ENCODE measurements at regions not wholly inside any gene's neighbourhood (a gene's known extent, or its start where the extent isn't known, plus 50 kb on each side); places are given as distances from the start of the nearest gene placed in this dataset.
"Not testable (repeated sequence)": the region's sequence is repeated elsewhere in the genome, so short reads cannot be mapped to it uniquely, and the experiment has no call there.

DNA sequence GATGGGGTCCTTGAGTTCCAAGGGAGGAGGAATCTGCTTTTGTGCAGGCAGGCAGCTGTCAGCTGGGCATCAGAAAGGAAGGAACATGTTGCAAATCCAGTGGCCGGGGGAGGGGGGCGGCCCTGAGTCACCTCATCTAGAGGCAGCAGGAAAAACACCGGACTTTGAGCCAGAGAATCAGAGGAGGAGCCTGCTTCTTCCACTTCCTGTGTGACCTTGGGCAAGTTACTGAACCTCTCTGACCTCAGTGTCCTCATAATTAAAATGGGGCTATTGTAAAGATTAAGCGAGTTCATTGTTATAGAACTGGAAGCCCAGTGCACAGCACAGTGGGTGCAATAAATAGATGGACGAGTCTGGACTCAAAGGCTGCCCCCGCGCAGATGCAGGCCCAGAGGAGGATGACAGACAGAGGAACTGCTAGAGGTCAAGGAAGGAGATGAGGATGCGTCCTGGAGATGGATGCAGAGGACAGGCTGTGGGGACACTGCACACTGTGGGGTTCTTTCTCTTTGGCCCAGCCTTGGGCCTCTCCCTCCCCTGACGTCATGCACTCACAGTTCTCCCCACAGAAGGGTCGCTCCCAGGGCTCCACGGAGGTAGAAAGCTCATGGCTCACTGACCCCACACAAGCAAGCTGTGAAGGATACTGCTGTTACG, 714.3 kb downstream of the MATN1 start:
- DNase-seq = no peak

DNA sequence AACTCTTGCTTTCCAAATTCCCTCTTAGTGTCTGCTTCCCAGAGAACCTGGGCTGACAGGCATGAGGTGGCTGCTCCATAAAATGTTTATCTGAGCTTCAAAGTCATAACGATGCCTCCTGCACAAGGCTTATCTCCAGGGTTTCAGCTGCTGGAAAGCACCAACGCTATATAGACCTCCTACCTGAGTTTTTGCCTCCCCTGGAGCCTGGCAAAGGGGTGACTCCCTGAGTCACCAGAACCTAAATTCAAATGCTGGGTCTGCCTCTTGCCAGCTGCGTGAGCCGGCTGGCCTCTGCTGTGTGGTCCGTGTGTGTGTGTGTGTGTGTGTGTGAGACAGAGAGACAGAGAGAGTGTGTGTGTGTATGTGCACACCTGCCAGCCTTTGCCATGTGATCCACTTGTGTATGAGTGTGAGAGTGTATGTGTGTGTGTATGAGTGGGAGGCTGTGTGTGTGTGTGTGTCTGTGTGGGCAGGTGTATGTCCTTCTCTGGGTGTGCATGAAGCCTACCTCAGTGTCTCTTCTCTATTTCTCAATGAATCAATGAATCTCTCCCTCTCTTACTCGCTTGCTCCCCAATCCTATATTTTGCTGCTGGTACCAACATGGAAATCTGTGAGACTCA, 714.9 kb downstream of the MATN1 start:
- no peak for DNase-seq

DNA sequence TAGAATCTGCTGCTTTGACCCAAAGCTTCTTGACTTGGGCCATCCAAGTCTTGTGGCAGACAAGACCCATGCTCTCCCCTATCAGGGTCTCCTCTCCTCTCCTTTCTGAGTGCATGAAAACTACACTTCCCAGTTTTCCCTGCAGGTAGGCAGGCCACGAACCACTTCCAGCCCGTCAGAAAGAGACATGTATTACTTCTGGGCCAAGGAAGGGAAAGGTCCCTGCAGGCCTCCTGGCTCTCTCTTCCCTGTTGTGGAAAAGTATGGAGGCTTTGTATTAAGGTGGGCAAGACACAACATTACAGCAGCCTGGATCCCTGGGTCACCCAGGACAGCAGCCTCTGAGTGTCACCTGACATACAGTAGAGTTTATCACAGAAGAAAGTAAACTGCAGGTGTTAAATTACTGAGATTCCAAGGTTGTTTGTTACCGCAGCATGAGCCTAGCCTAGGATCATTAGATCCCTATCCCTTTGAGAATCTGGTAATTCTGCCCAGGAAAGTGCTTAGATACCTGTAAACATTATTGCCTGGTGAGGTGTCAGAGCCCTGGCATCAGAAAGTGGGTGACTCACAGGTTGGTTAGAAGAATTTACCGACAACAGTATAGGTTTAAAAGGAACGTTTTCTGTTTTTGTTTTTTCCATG, 717.3 kb downstream of the MATN1 start:
- no peak for DNase-seq

DNA sequence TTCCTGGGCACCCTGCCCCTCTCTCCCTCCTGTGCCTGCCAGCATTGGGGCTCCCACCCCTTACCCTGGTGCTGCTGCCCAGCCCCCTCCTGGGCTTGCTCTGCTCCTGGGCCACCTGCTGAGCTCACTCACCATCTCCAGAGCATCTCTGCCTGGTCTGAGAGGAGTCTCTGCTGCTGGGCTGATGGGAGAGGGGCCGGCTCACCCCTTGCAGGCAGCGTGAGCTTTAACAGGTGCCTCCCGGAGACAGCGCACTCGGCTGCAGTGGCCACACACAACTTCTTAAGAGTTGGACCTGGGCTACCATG, 721.7 kb downstream of the MATN1 start:
- DNase-seq = no peak

DNA sequence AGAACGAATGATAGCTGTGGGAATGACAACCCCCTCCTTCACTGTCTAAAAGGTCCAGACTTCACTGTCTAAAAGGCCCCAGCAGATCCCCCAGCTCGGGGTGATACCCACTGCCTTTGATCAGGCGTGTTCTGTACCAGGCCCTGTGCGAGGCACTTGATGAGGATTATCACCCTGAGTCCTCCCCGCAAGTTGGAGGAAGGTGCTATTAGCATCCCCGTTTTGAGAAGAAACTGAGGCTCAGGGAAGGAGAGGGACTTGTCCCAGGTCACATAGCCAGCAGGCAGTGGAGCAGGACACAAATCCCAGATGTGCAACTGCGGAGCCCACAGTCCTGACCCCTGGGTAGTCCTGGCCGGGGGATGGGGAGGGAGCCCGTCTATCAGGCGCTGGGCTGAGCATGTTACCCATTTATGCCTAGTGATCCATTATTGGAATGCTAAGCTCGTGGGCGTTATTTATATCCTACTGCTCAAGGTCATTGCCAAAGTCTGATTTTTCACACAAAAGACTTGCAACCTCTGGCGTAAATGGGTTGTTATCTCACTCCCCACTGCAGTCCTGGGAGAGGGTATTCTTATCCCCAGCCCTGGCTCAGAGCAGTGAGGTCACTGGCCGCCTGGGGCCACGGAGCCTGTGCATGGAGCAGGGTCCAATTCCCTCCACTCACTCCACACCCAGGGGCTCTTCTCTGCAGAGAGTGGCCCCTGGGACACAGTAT, 722.2 kb downstream of the MATN1 start:
- no peak for DNase-seq

DNA sequence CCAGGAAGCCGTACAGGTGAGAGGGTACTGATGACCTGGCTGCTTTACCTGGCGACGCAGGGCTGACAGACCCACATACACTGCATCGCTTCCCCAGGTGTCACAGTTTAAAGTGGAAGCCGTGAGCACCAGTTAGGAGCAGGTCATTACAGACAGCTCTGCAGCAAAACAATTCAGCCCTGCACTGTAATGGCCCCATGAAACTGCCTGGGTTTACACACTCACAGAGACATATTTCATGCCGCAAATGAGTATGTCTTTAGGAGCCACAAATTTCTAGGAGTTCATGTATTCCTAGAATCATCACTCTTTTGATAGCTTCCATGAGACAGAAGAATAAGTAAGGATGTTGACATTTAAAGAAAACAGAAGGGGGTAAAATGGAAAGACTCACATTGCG, 723.1 kb downstream of the MATN1 start:
- DNase-seq = no peak

DNA sequence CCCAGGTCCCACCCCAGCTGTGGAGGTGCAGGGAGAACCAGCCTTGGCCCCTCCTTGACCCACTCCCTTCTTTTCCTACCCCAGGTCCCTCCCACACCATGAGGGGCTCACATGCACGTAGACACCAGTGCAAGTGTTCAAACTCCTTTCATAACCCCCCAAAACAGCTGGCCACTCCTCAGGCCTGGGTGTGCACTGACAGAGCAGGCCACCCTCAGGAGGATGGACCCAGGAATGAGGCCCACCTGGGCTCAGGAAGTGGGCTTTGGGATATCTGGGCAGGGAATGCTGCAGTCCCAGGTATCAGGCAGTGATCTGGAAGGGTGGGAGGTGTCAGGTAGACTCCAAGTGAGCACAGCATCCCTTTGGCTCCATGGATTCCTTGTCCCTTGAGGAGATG, 723.8 kb downstream of the MATN1 start:
- DNase-seq = no peak

DNA sequence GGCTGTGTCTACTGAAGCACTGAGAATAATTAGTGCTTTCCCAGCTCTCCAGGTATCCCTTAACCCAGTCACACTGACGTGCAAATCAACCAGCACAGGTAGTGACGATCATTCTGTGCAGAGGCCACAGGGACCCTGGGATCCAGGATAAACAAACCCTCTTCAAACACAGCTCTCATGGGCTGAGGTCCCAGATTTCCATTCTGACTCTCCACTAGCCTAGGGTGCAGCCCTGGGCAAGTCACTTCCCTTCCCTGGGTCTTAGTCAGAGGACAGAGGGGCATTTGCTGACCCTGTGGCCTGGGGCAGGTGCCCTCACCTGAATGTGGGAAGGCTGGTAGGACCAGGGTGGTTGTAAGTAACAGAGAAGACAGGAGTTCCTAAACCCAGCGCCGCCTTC, 724.7 kb downstream of the MATN1 start:
- DNase-seq = no peak

DNA sequence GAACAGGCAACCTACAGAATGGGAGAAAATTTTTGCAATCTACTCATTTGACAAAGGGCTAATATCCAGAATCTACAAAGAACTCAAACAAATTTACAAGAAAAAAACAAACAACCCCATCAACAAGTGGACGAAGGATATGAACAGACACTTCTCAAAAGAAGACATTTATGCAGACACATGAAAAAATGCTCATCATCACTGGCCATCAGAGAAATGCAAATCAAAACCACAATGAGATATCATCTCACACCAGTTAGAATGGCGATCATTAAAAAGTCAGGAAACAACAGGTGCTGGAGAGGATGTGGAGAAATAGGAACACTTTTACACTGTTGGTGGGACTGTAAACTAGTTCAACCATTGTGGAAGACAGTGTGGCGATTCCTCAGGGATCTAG, 725.6 kb downstream of the MATN1 start:
- not testable (repeated sequence) for DNase-seq

DNA sequence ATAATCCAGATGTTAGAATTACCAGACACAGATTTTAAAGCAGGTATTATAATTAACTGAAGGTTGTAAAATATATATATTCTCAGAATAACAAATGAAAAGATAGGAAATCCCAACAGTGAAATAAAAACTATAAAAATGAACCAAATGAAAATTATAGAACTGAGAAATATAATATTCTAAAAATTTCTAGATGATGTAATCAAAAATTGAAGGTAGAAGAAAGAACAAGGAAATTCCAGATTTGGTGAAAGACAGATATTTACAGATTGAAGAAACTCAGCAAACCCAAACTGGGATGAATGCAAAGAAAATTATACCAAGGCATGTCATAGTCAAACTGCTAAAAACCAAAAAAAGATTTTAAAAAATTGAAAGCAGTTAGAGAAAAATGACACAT, 729.4 kb downstream of the MATN1 start:
- DNase-seq = no peak

DNA sequence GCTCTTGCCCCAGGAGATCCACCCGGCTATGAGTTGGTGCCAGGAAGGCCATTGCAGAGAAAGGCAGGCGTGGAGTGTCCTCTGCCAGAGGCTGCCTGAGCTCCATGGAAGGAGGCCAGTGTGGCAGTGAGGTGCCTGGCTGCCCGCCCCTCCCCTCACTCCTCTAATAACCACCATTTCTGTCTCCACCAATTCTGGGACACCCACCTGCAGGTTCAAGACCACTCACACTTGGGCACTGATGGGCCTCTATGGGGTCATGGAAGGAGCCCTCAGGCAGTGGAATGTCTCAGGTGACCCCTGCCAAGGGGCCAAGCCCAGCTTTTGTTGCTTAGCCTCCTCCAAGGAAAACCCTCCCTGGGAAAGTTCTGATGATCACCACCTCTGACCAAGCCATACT, 731.6 kb downstream of the MATN1 start:
- DNase-seq = no peak

DNA sequence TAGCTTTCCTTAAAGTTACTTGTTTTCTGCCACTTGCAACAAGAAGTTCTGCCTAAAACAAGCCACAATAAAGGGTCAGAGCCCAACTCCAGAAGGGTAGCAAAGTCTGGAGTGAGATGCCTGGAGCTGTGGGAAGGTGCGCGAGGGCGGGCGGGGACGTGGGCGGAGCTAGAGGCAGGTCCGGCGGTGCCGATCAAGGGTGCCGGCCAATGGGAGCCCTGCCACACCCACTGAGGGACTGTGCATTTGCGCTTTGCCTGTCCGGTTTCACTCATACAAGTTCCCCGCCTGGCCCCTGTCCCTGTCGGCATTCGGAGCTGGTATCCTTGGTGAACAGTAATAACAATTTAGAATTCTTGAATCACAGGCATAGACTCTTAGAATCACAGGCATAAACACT, 732.4 kb downstream of the MATN1 start:
- DNase-seq = no peak

DNA sequence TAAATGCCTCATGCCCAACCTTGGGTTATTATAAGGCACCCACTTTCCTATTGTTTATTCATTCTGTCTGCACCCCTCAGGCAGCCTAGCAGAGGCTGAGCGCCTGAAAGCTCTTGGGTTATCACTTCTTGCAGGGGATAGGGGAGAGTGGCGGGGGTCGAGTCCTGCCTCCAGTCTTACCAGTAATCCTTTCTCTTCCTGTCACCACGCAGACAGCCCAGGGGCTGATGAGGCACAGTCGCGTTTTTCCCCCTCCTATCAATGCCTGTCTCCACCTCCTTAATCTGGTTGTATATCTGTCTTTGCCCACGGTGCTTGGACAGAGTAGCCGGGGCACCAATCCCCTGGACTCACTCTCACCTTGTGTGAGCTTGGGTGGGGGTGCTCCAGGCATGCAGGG, 733.1 kb downstream of the MATN1 start:
- no peak for DNase-seq

DNA sequence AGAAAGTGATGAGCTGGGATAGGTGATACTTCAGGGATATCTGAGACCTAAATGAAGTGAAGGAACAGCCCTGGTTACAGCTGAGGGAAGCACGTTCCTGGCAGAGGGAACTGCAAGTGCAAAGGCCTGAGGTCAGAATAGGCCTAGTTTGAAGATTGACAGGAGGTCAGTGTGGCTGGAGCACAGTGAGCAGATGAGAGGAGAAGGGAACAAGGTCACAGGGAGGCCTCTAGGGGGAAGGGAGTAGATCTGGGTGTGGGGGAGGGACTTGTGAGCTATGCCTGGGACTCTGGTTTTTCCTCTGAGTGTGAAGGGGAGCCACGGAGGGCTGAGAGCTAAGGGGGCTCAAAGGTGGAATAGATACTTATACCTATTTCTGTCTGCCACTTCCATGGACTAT, 736.4 kb downstream of the MATN1 start:
- DNase-seq = peak in 1 of 3 donors; percentile 11

DNA sequence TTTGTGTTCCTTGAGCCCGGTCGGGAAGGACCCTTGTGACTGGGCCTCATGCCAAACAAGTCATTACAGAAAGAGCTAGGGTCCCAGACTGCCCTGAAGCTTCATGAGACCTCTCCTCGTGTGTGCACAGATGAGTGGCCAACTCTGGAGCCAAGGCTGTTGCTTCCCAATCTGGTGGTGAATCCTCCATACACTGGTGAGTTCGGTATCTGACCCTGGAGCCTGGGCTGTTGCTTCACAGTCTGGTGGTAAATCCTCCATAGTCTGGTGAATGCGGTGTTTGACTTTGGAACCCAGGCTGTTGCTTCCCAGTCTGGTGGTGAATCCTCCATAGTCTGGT, 737.8 kb downstream of the MATN1 start:
- no peak for DNase-seq

DNA sequence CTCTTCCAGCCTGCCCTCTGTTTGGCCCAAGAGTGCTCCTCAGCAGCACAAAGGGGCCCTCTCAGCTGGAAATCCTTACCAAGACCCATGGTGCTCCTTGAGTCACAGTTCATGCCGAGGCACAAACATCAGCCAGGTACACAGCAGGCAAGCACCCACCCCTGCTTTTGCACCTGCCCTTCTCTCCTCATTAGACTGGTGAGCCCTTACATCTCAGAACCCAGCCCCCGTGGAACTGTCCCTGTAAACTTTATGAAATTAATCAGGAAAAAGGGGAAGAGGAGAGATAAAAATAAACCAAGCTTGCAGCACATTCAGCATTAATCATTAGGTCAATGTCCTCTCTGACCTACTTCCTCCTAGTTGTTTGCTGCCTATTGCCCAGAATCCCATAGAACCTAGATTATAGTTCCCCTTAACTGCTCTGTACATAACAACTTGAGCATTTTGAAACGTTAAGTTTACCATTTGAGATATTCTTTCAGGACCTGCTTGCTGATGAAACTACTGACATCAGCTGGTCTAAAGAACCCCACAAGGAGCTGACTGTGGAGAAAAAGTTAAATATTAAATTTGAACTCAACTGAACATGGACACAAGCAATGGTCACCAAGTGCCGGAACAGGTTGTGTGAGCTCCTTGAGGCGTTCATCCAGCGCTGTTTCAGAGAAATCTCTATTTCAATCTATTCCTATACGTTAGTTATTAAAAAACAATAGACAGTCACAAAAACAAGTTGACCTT, 738.4 kb downstream of the MATN1 start:
- DNase-seq = peak in 1 of 3 donors; percentile 12

DNA sequence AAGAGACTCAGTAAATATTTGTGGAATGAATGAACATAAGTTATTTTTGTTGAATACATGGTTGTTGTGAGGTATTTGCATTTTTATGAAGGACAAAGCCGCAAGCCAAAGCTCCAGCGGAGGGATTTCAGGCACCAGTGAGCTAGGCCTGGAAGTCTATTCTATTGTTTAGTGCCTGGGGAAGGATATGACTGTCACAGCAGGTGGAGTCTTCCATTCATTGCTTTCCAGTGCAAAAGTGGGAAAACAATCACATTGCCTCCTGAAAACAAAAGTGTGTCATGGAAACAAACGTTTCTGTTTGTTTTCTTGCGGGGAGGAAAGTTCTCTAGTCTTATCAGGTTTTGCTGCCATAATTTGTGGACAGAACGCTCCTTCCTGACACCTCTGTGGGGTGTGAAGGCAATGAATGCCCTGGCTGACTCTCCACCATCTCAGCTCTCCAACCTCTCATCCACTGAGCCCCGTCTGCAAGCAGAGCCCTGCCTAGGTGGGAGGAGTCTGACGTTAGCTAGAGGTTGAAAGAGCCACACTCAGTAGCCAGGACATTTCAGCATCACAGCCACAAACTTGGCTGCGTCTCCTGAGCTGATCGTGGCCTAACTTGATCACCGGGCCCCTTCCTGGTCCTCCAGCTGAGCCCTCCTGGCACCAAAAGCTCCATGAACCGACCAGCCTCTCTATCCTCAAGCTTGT, 739.1 kb downstream of the MATN1 start:
- DNase-seq = peak in 1 of 3 donors; percentile 7

DNA sequence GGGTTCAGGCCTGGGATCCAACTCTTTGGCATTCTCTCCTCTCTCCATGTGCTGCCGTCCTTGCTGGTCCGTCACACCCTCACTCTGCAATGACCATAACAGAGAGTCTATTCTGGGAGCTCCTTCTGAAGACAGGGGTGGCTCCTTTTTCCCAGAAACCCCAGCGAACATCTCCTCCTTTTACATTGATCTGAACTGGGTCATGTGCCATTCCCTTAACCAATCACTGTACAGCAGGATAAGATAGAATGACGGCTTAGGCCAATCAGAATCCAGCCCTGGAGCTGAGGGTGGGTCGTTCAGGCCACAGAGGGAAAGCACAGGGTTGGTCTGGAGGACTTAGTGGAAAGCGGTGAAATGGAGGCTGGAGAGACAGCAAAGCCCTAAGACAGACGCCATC, 740.1 kb downstream of the MATN1 start:
- DNase-seq = no peak

DNA sequence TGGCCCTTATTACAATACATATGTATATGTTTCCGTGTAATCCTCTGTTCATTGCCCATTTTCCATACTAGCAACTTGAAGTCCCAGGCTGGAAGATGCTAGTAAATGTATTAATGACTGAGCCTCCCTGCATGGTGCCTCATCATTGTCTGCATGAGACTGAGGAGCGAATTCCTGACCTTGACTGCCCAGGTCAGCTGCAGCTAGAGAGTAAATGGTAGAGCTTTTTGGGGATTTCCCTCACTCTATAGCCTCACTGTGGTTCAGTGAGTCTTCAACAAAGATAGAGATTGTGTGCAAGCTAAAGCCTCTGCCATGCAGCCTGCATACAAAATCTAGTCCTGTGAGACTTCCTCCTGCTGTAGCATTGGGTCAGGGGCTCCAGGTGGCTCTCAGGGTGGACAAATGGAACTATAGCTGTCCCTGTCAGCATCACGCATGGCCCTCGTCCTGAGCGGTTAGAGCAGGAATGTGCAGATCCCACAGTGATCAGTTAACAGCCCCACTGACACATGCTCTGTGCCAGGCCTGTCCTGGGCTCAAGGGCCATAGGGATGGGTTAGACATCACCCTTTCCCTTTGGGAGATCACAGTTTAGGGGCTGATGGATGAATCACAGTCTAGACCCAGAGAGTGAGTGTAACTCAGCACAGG, 741.7 kb downstream of the MATN1 start:
- no peak for DNase-seq

DNA sequence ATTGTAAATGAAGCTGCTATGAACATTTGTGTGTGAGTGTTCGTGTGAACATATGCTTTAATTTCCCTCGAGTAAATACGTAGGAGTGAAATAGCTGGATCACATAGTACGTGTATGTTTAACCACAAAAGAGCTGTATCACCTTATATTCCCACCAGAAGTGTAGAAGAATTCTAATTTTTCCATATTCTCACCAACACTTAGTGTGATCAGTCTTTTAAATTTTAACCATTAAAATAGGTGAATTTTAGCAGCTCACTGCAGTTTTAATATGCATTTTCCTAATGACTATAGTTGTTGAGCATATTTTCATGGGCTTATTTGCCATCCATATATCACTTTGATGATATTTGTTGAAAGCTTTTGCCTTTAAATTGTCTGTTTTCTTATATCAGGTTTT, 741.2 kb downstream of the PTPRU start:
- DNase-seq = no peak

DNA sequence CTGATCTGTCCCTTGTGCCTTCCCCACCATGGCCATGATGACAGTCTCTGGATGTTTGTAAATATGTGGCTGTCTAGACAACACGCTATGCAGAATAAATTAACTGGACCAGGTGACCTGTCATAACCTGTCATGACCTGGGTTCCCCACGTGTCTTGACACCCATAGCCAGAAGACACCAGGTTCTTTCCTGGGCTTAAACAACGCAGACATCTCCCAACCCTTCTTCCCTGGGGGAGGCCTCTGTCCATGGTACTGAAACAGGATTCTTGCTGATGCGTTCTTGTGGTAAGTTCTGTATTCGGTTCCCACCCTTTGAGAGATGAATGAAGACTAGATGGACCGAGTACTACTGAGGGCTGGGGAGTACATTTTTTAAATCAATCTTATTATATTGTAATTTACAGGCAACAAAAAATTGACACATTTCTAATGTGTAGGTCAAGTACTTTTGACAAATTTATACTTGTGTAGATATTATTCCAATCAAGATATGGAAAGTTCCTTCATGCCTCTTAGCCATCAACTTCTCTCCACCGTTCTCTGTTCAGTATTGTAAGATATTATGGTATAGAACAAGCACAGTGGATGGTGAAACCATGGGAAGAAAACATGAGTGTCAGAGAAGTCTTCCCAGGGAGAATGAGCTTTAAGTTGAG, 738.8 kb downstream of the PTPRU start:
- peak; percentile 34 to 44 (median 42) for DNase-seq
